ENCODE measurements at regions not wholly inside any gene's neighbourhood (a gene's known extent, or its start where the extent isn't known, plus 50 kb on each side); places are given as distances from the start of the nearest gene placed in this dataset.

DNA sequence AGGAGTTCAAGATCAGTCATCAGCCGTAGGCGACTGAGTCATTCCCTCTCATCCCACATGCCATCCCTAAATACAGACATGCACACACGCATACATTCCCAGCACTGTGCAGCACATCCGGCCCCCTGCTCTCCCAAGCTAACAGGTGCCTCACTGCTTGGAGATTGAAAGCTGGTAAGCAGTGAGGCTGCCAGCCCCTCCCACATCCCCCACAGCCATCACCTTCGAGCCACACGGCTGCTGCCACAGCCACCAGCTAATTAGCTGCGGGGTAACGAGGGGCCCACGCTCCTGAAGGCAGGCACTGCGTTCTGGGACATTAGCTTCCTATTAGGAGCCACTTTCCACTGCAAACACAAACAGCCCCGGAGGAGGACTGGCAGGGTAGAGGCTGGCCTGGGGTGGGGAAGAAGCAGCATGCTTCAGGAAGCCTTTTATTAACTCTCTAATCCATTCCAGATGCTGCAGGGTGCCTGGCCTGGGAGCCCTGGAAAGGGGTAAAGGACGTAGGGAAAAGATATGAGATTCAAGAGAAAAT is 179.6 kb downstream of the CCT6B start:
- 61 to 68% (median 64%) methylated on average over 11 to 12 of the region's 12 CpGs for WGBS, 4 donors
- Histone ChIP-seq H3K27me3 (no peaks in the 10 kb centered on the region), H3K36me3 (replicated peaks in 1 of 2) (no peaks in the 10 kb centered on the region), H3K4me1 (replicated peaks in 1 of 2) (no peaks in the 10 kb centered on the region), H3K27ac (no peak overlapping the region), H3K9me3 (replicated peaks in 1 of 3) (no peaks in the 10 kb centered on the region), H3K4me3 (no peak overlapping the region)
- intact Hi-C loops (cut with DNase I), result no loop called here
- no peak for DNase-seq
- TF ChIP-seq, protein P1, sequence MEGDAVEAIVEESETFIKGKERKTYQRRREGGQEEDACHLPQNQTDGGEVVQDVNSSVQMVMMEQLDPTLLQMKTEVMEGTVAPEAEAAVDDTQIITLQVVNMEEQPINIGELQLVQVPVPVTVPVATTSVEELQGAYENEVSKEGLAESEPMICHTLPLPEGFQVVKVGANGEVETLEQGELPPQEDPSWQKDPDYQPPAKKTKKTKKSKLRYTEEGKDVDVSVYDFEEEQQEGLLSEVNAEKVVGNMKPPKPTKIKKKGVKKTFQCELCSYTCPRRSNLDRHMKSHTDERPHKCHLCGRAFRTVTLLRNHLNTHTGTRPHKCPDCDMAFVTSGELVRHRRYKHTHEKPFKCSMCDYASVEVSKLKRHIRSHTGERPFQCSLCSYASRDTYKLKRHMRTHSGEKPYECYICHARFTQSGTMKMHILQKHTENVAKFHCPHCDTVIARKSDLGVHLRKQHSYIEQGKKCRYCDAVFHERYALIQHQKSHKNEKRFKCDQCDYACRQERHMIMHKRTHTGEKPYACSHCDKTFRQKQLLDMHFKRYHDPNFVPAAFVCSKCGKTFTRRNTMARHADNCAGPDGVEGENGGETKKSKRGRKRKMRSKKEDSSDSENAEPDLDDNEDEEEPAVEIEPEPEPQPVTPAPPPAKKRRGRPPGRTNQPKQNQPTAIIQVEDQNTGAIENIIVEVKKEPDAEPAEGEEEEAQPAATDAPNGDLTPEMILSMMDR (IDR thresholded peaks at IDR 0.05), result no peak
- TF ChIP-seq POLR2A (IDR thresholded peaks at IDR 0.05), result no peak

DNA sequence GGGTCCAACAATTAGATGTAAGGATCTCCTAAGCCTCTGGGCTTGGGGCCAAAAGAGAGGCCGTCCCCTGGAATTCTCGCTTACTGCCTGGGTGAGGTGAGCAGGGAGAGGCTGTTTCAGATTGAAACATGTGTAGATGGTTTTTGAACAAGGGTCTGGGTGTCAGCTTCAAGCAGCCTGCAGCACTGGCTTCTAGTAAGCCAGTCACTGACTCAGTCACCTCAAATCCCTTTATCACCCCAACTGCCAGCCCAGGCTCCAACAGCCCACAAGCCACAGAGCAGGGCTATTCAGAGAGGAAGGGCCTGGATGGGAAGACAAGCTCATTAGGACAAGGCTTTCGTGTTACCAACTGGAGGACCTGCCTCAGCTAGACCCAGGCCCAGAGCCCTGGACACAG is 180.2 kb downstream of the CCT6B start:
- intact Hi-C loops (cut with DNase I), result no loop called here
- Histone ChIP-seq H3K4me3 (no peak overlapping the region), H3K27me3 (no peaks in the 10 kb centered on the region), H3K4me1 (replicated peaks in 1 of 2) (no peaks in the 10 kb centered on the region), H3K9me3 (replicated peaks in 1 of 3) (no peaks in the 10 kb centered on the region), H3K36me3 (replicated peaks in 1 of 2) (no peaks in the 10 kb centered on the region), H3K27ac (no peak overlapping the region)
- 75 to 97% (median 89%) methylated on average over 2 to 3 of the region's 3 CpGs for WGBS, 4 donors
- DNase-seq, result no peak
- TF ChIP-seq, protein P1 (IDR thresholded peaks at IDR 0.05), result no peak
- no peak for TF ChIP-seq POLR2A (IDR thresholded peaks at IDR 0.05)

DNA sequence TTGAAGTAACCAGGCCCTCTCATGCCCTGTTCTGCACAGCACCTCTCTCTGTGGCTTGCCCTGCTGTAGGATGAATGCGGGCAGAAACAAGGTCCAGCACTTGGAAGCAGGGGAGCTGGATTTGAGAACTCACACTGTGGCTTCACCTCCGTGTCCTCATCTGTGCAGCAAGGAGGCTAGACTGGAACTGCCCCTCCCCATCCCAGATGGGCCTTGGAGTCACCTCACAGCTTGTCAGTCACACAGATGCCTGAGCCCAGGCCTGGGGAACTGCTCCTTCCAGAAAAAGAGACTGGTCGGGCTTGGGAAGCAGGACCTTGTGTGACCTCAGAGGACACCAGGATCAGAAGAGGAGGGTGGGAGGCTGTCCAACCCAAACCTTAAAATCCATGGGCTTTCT is 180.8 kb downstream of the CCT6B start:
- intact Hi-C loops (cut with DNase I), result no loop called here
- Histone ChIP-seq H3K9me3 (replicated peaks in 1 of 3) (no peaks in the 10 kb centered on the region), H3K4me1 (replicated peaks in 1 of 2) (no peaks in the 10 kb centered on the region), H3K27me3 (no peaks in the 10 kb centered on the region), H3K36me3 (replicated peaks in 1 of 2) (no peaks in the 10 kb centered on the region), H3K27ac (no peak overlapping the region), H3K4me3 (no peak overlapping the region)
- TF ChIP-seq, protein P1 (IDR thresholded peaks at IDR 0.05), result no peak
- no peak for TF ChIP-seq POLR2A (IDR thresholded peaks at IDR 0.05)
- WGBS, 4 donors, result 83 to 96% (median 93%) methylated on average over 2 to 3 of the region's 3 CpGs
- no peak for DNase-seq

DNA sequence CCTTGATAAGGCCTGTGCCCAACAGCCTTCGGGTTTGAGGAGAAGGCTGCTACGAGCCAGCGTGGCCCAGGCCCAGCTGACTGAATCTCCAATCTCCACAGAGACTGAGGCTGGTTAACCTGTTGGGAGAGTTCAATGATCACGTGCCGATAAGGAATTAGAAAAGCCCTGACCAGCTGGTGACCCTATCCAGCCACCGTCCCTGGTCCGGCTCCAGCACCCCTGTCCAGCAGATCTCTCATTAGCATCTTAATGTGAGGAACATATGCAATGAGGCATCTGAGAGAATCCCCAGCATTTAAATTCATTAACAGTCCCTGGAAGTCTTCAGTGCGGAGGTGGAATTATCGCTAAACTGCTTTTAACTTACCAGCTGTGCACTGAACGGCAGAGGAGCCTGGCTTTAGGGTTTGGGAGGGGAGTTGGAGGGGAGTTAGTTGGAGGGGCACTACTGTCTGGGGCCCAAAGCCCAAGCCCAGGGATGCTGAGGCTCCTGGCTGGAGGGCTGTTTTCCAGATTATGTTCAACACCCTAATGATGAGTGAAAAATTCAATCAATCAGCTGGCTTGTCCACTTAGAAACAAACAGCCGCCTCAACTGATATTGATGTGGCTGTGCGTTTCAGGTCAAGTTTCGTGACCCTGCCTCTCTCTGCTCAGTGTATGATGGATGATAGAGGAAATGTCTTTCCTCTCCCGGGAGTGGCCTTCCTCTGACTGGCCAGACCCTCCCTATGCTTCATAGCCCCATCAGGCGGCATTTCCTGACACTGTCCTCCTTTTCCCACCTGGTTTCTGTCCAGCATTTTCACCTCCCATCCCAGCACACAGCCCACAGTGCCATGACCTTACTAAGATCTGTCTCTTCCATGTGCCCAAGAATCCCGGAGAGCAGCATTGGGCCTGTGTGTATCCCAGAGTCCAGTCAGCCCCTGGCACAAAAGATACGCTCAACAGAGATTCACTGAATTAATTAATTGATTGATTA is 184.5 kb downstream of the CCT6B start:
- no peaks in the 10 kb centered on the region for H3K4me1 ChIP-seq (replicated peaks in 1 of 2)
- no peak overlapping the region for H3K4me3 ChIP-seq
- WGBS, 4 donors, result 67 to 72% (median 68%) methylated on average over 11 to 17 of the region's 17 CpGs
- intact Hi-C loops (cut with DNase I), result no loop called here
- TF ChIP-seq POLR2A (IDR thresholded peaks at IDR 0.05), result no peak
- TF ChIP-seq, protein P1 (IDR thresholded peaks at IDR 0.05), result no peak
- no peak for DNase-seq
- no peaks in the 10 kb centered on the region for H3K36me3 ChIP-seq (replicated peaks in 1 of 2)
- H3K27me3 ChIP-seq, result no peaks in the 10 kb centered on the region
- H3K9me3 ChIP-seq (replicated peaks in 1 of 3), result no peaks in the 10 kb centered on the region
- H3K27ac ChIP-seq, result no peak overlapping the region
